GM12875 (cell line): ENCODE measurements at regions not wholly inside any gene's neighbourhood (a gene's known extent, or its start where the extent isn't known, plus 50 kb on each side); places are given as distances from the start of the nearest gene placed in this dataset.
"Not testable (repeated sequence)": the region's sequence is repeated elsewhere in the genome, so short reads cannot be mapped to it uniquely, and the experiment has no call there.

Experiments
- H3K4me3 ChIP-seq: one replicate; pipeline ENCODE4 v1.5.1; 2011; ENCODE audit warnings: low read depth, low read length, control low read depth
- TF ChIP-seq, protein P1 (sequence below): IDR thresholded peaks from 2 replicates; pipeline ENCODE4 v1.5.1; 2011; ENCODE audit warnings: low read depth, mild to moderate bottlenecking, control low read depth, inconsistent platforms, low read length, moderate library complexity, borderline replicate concordance; ENCODE audit not compliant: insufficient read depth

DNA sequence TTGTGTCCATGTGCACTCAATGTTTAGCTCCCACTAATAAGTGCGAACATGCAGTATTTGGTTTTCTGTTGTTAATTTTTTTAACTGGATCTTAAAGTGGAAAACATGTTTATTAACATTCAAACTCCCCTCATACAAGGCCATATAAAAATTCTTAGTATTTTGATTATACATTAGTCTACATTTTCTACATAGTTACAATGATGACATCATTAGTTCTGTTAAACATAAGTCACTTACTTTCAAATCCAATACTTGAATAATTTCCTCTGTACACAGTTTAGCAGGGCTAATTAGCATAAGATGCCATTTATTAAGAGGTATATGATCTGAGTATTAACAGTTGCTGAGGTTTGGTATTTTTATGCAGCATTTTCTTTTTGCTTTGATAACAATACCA, 91.3 kb upstream of the CCDC39 start:
- TF ChIP-seq, protein P1, sequence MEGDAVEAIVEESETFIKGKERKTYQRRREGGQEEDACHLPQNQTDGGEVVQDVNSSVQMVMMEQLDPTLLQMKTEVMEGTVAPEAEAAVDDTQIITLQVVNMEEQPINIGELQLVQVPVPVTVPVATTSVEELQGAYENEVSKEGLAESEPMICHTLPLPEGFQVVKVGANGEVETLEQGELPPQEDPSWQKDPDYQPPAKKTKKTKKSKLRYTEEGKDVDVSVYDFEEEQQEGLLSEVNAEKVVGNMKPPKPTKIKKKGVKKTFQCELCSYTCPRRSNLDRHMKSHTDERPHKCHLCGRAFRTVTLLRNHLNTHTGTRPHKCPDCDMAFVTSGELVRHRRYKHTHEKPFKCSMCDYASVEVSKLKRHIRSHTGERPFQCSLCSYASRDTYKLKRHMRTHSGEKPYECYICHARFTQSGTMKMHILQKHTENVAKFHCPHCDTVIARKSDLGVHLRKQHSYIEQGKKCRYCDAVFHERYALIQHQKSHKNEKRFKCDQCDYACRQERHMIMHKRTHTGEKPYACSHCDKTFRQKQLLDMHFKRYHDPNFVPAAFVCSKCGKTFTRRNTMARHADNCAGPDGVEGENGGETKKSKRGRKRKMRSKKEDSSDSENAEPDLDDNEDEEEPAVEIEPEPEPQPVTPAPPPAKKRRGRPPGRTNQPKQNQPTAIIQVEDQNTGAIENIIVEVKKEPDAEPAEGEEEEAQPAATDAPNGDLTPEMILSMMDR: no peak
- H3K4me3 ChIP-seq: no peak overlapping the region

DNA sequence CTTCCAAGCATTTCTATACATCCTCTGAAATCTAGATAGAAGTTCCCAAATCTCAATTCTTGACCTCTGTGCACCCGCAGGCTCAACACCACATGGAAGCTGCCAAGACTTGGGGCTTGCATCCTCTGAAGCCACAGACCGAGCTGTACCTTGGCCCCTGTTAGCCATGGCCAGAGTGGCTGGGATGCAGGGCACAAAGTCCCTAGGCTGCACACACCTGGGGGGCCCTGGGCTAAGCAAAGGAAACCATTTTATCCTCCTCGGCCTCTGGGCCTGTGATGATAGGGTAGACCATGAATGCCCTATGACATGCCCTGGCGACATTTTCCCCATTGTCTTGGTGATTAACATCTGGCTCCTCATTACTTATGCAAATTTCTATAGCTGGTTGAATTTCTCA, 97.1 kb upstream of the CCDC39 start:
- TF ChIP-seq, protein P1: no peak
- H3K4me3 ChIP-seq: no peak overlapping the region

DNA sequence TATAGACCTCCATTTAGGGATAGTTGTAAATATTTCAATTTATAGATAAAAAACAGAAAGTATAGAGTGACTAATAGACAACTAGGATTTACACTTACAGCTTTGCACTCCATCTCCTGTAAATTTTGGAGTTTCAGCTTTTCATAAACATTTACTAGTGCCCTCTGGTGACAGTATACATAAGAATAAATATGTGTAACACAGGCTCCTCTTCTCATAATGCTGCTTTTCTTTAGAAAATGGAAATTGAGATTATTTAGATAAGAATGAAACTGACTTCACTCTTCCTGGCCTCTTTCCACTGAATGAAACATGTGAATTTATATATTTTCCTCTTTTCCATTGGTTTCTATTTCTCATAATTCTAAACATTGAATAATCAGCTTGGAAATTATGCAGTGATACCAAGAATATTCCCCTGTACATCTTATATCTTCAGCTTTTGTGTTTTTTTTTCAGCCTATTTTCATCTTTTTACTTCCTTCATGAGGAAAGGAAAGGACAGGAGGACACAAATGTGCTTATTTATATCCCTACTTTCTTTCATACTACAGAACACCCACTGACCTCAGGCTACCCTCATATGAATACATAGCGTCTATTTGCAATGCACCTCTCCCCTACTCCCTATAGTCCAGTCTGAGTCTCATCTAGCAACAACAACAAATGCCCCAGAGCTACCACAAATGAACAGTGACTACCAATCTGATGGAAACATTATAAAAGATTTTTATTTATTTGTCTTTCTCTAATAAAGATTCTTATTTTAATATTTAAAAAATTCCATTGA, 103.1 kb upstream of the CCDC39 start:
- TF ChIP-seq, protein P1: no peak
- H3K4me3 ChIP-seq: no peak overlapping the region

DNA sequence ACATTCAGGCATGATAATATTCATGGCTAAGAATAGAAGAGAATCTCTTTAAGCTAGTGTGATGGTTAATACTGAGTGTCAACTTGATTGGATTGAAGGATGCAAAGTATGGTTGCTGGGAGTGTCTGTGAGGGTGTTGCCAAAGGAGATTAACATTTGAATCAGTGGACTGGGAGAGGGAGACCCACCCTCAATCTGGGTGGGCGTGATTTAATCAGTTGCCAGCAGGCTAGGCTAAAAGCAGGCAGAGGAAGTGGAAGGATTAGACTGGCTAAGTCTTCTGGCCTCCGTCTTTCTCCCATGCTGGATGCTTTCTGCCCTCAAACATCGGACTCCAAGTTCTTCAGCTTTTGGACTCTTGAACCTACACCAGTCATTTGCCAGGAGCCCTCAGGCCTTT, 106.9 kb upstream of the CCDC39 start:
- not testable (repeated sequence) for H3K4me3 ChIP-seq

DNA sequence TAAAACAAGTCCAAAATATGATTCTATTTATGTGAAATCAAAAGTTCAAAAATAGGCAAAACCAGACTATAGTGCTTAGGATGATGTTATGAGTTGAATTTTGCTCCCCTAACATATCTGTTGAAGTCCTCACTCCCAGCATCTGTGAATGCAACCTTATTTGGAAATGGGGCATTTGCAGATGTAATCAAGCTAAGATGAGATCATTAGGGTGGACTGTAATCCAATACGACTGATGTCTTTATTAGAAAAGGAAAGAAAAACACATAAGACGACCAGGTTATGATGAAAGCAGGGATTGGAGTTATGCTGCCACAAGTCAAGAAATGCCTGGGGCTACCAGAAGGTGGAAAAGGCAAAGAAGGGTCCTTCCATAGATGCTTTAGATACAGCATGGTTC, 110.5 kb upstream of the CCDC39 start:
- H3K4me3 ChIP-seq: no peak overlapping the region
- TF ChIP-seq, protein P1: no peak

DNA sequence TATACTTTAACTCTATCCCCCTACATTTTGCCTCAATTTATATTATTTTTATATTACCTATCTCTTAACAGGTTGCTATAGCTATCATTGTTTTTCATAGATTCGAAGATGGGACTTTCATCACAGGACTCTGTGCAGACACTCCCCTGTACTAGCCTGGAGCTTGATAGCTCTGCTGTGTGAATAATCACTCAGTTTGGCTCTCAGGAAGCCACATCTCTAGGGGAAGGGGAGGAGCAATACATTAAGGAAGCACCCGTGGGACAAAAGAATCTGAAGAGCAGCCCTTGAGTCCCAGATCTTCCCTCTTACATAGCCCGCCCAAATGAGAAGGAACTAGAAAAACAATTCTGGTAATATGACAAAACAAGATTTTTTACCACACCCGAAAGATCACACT, 114.3 kb upstream of the FXR1 start:
- TF ChIP-seq, protein P1: no peak
- no peak overlapping the region for H3K4me3 ChIP-seq

DNA sequence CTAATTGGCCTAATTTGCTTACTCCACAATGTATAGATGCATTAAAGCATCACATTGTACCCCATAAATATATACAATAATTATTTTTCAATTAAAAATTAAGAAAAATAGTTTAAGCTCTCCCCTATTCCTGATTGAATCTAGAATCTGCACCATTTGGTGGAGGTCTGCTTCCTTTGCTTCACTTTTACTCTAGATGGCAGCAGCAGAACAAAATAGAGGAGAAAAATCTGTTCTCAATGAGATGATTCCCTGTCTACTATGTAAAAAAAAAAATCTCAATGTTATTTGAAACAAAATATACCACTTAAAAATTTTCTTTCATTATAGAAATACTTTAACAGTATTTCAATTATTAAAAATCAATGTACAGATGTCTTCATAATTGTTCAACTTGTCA, 109.6 kb upstream of the FXR1 start:
- TF ChIP-seq, protein P1: no peak
- H3K4me3 ChIP-seq: no peak overlapping the region
